SU-DHL-6 (cell line): ENCODE measurements at regions not wholly inside any gene's neighbourhood (a gene's known extent, or its start where the extent isn't known, plus 50 kb on each side); places are given as distances from the start of the nearest gene placed in this dataset.

ENCODE experiments used
- H2AFZ ChIP-seq: fragments of 200-600 bp; sonication (generic); 2 replicates; pipeline ENCODE4 v1.6.1; 2014; ENCODE audit warnings: low read depth, mild to moderate bottlenecking, moderate library complexity, mixed read lengths, antibody characterized with exemption, low read length; ENCODE audit not compliant: severe bottlenecking
- H3F3A ChIP-seq: fragments of 200-600 bp; shearing (Covaris generic); 2 replicates; pipeline ENCODE4 v1.6.0; 2016; ENCODE audit warnings: antibody characterized with exemption, mild to moderate bottlenecking; ENCODE audit not compliant: insufficient read depth
- H3K27ac ChIP-seq: fragments of 200-600 bp; sonication (generic); 2 replicates; pipeline ENCODE4 v1.5.1; 2016; ENCODE audit warnings: low read depth, mild to moderate bottlenecking, low read length, moderate library complexity, mixed read lengths
- H3K27me3 ChIP-seq: fragments of 200-600 bp; sonication (generic), shearing (Covaris generic); 2 replicates; pipeline ENCODE4 v1.6.0; 2014; ENCODE audit warnings: mild to moderate bottlenecking, low read length
- H3K36me3 ChIP-seq: fragments of 200-600 bp; sonication (generic); 2 replicates; pipeline ENCODE4 v1.6.1; 2014; ENCODE audit warnings: mild to moderate bottlenecking, low read length, mixed read lengths
- H3K4me2 ChIP-seq: fragments of 300-600, 200-600 bp; shearing (Covaris generic), sonication (generic); 2 replicates; pipeline ENCODE4 v1.6.0; 2014; ENCODE audit warnings: low read length, low read depth, mild to moderate bottlenecking; ENCODE audit not compliant: poor library complexity, severe bottlenecking
- H3K4me3 ChIP-seq: fragments of 200-600 bp; sonication (generic); 2 replicates; pipeline ENCODE4 v1.5.1; 2014; ENCODE audit warnings: antibody characterized with exemption, low read length, mild to moderate bottlenecking, mixed read lengths; ENCODE audit not compliant: insufficient read depth, poor library complexity, severe bottlenecking
- H3K79me2 ChIP-seq: fragments of 200-600 bp; sonication (generic); 2 replicates; pipeline ENCODE4 v1.6.1; 2014; ENCODE audit warnings: mild to moderate bottlenecking, low read length, moderate library complexity; ENCODE audit not compliant: insufficient read depth
- H3K9ac ChIP-seq: fragments of 200-600 bp; sonication (generic); 2 replicates; pipeline ENCODE4 v1.7.0; 2014; ENCODE audit warnings: mild to moderate bottlenecking, low read length
- H3K9me2 ChIP-seq: fragments of 200-600 bp; sonication (generic); replicated peaks from 2 replicates; pipeline ENCODE4 v1.6.1; 2014; ENCODE audit warnings: low read length; ENCODE audit not compliant: insufficient read depth
- H3K9me3 ChIP-seq: fragments of 200-600 bp; sonication (generic); 2 replicates; pipeline ENCODE4 v1.6.1; 2014; ENCODE audit warnings: low read length, mixed read lengths; ENCODE audit not compliant: insufficient read depth
- H4K20me1 ChIP-seq: fragments of 200-600 bp; sonication (generic); 2 replicates; pipeline ENCODE4 v1.6.1; 2014; ENCODE audit warnings: low read depth, mild to moderate bottlenecking, antibody characterized with exemption, low read length, moderate library complexity, mixed read lengths
- EZH2phosphoT487 ChIP-seq: fragments of 200-600 bp; sonication (generic), shearing (Covaris generic); conservative IDR thresholded peaks from 2 replicates; pipeline ENCODE4 v1.6.1; 2018; ENCODE audit warnings: mild to moderate bottlenecking, antibody characterized with exemption, low read length, moderate library complexity, mixed read lengths
- TF ChIP-seq, protein P1 (sequence below): fragments of 200-600 bp; sonication (generic); IDR thresholded peaks from one replicate; pipeline ENCODE4 v1.5.1; 2017; ENCODE audit warnings: antibody characterized with exemption, mild to moderate bottlenecking, low read length, moderate library complexity; ENCODE audit not compliant: insufficient read depth, poor library complexity, severe bottlenecking

DNA sequence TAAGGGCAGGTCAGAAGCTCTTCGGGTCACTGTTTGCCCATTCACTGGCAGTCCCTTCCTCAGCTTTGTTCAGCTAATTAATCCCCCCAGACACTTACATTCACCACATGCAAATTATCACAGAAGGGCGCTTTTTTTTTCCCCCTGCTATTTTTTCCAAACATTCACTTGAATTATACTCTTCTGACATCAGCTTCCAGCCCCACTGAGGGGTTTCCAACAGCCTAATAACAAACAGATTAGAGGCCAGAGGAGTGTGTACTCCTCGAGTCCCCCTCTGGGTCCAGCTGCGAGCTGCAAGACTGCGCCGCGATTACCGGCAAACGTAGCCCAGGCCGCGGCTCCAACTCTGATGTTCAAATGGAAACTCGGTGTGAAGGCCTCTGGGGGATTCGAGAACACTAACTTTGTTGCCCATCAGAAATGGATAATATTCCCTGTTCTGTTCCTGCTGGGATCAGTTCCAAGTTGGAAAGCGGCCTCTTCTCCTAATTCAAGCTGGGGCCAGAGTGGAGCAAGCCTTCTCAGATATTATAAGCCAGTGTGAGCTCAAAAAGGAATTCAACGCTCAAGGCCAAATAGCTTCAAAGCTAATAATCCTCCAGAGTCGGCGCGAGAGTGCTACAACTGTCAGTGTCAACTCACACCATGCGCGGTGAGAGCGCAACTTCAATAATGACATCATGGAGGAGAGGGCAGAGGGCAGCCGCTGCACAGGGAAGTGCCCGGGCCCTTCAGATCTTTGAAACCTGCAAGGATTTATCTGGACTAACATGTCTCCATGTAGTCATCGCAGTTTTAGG lies 560.8 kb downstream of the BNC2 start:
- Histone ChIP-seq H3K79me2 (no peaks in the 10 kb centered on the region), H3K9ac (no peak overlapping the region), H3K4me3 (no peak overlapping the region), H3K9me3 (no peaks in the 10 kb centered on the region), H3F3A (no peaks in the 10 kb centered on the region), H3K9me2 (no peaks in the 10 kb centered on the region), H2AFZ (no peak overlapping the region), H3K4me2 (no peak overlapping the region), H3K27me3 (no peaks in the 10 kb centered on the region), H3K27ac (no peak overlapping the region), H3K36me3 (no peaks in the 10 kb centered on the region), H4K20me1 (no peaks in the 10 kb centered on the region)
- no peak for TF ChIP-seq EZH2phosphoT487
- TF ChIP-seq, protein P1, sequence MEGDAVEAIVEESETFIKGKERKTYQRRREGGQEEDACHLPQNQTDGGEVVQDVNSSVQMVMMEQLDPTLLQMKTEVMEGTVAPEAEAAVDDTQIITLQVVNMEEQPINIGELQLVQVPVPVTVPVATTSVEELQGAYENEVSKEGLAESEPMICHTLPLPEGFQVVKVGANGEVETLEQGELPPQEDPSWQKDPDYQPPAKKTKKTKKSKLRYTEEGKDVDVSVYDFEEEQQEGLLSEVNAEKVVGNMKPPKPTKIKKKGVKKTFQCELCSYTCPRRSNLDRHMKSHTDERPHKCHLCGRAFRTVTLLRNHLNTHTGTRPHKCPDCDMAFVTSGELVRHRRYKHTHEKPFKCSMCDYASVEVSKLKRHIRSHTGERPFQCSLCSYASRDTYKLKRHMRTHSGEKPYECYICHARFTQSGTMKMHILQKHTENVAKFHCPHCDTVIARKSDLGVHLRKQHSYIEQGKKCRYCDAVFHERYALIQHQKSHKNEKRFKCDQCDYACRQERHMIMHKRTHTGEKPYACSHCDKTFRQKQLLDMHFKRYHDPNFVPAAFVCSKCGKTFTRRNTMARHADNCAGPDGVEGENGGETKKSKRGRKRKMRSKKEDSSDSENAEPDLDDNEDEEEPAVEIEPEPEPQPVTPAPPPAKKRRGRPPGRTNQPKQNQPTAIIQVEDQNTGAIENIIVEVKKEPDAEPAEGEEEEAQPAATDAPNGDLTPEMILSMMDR, result no peak

DNA sequence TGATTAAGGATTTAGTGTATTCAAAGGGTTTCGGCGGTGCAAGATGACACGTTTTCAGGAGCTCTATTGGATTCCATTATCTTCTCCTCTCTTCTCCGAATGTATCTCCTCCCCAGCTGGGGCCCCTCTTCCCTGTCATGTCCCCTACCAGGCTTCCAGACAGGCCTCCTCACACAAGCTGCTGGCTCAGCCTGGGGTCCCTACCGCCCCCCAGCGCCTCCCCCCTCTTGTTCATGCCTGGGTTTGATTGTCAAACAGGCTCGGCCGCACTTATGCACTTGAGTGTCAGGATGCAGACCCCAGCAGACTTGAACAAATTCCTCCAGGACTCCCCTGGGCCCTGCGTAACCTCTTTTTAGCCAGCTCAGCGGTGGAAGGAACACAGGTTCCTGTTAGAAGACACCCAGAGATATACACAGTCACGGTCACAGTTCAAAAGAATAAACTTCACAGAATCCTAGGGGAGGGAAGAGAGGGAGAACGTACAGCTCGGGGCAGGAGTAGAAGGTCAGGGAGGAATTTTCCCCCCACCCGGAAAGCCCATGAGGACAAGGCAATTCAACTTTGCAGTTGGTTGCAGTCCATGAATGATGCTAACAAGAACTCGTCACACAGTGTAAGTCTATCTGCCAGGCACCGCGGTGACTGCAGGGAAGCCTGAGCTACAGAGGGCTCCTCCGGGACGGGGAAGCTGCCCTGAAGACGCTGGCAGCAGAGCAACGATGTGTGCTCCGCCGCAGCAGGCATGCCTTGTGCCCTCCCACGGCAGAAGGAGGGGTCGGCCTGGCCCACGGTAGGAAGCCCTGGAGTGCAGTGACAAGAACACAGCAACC lies 560.0 kb downstream of the BNC2 start:
- Histone ChIP-seq H2AFZ (no peak overlapping the region), H3K4me2 (no peak overlapping the region), H3K4me3 (no peak overlapping the region), H3K36me3 (no peaks in the 10 kb centered on the region), H3K27ac (no peak overlapping the region), H3F3A (no peaks in the 10 kb centered on the region), H3K9me2 (no peaks in the 10 kb centered on the region), H4K20me1 (no peaks in the 10 kb centered on the region), H3K27me3 (no peaks in the 10 kb centered on the region), H3K9ac (no peak overlapping the region), H3K79me2 (no peaks in the 10 kb centered on the region), H3K9me3 (no peaks in the 10 kb centered on the region)
- TF ChIP-seq, protein P1, result no peak
- TF ChIP-seq EZH2phosphoT487, result no peak

DNA sequence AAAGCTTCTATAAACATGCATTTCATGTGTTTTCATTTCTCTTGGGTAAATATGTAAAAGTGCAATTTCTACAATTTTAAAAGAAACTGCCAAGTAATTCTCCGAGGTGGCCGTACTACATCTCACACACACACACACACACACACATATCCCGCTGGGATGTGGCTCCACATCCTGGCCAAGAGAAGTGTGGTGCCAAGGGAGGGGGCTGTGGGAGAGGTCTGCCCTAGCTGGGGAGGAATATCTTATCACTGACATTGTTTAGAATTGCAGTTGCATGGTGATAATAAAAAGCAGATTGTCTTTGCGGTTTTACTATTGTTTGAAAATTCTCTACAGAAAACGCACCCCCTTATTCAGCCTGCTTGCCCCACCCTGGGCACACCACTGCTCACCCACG lies 558.4 kb downstream of the BNC2 start:
- Histone ChIP-seq H3F3A (no peaks in the 10 kb centered on the region), H3K9ac (no peak overlapping the region), H3K27me3 (no peaks in the 10 kb centered on the region), H3K4me2 (no peak overlapping the region), H2AFZ (no peak overlapping the region), H3K79me2 (no peaks in the 10 kb centered on the region), H3K4me3 (no peak overlapping the region), H3K9me3 (no peaks in the 10 kb centered on the region), H4K20me1 (no peaks in the 10 kb centered on the region), H3K9me2 (no peaks in the 10 kb centered on the region), H3K36me3 (no peaks in the 10 kb centered on the region), H3K27ac (no peak overlapping the region)
- TF ChIP-seq, protein P1, result no peak
- no peak for TF ChIP-seq EZH2phosphoT487
